Keratinocyte (primary cell): ENCODE measurements at regions not wholly inside any gene's neighbourhood (a gene's known extent, or its start where the extent isn't known, plus 50 kb on each side); places are given as distances from the start of the nearest gene placed in this dataset.

ENCODE experiments used
- EZH2 ChIP-seq: IDR thresholded peaks from one replicate; pipeline ENCODE4 v1.6.1; 2012; ENCODE audit warnings: inconsistent platforms, mild to moderate bottlenecking, low read length, moderate library complexity
- TF ChIP-seq, protein P1 (sequence below), 3 experiments: IDR thresholded peaks in 1 of 3; conservative IDR thresholded peaks in 1 of 3; optimal IDR thresholded peaks in 1 of 3; 2 replicates in 2 of 3; 3 replicates in 1 of 3; pipeline versions ENCODE3 to v1.5.1; 2011; ENCODE audit warnings: low read length in 3 of 3, mild to moderate bottlenecking in 3 of 3, moderate library complexity in 2 of 3, control low read depth in 1 of 3, inconsistent platforms in 1 of 3; ENCODE audit not compliant: insufficient read depth in 2 of 3; ENCODE audit errors: extremely low read depth in 1 of 3

DNA sequence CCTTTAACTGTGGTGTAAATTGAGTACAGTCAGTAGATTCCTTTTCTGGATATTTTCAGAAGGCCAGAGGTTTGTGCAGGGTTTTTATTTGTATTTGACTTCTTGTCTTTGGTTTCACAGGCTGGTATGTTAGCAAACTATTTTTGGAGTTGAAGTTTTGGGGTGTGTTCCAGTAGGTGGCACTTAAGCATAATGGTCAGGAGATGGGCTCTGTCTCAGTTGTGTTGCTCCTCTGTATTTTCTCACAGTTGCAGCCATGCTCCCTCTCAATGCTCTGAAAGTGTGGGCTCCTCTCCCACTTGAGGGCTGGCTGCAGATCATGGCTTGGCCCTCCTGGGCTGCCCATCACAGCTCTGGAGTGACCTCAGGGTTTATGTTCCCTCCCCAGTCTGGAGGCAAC lies 267.0 kb upstream of the PCSK5 start:
- TF ChIP-seq, protein P1, sequence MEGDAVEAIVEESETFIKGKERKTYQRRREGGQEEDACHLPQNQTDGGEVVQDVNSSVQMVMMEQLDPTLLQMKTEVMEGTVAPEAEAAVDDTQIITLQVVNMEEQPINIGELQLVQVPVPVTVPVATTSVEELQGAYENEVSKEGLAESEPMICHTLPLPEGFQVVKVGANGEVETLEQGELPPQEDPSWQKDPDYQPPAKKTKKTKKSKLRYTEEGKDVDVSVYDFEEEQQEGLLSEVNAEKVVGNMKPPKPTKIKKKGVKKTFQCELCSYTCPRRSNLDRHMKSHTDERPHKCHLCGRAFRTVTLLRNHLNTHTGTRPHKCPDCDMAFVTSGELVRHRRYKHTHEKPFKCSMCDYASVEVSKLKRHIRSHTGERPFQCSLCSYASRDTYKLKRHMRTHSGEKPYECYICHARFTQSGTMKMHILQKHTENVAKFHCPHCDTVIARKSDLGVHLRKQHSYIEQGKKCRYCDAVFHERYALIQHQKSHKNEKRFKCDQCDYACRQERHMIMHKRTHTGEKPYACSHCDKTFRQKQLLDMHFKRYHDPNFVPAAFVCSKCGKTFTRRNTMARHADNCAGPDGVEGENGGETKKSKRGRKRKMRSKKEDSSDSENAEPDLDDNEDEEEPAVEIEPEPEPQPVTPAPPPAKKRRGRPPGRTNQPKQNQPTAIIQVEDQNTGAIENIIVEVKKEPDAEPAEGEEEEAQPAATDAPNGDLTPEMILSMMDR (optimal IDR thresholded peaks at IDR 0.05 in 1 of 3, IDR thresholded peaks at IDR 0.05 in 1 of 3, conservative IDR thresholded peaks at IDR 0.05 in 1 of 3; ENCODE audit: extremely low read depth in 1 of 3, insufficient read depth in 2 of 3, low read length in 3 of 3) = peak in 1 of 3 experiments; percentile 9
- TF ChIP-seq EZH2 = no peak
